HEK293 (cell line): ENCODE measurements at regions not wholly inside any gene's neighbourhood (a gene's known extent, or its start where the extent isn't known, plus 50 kb on each side); places are given as distances from the start of the nearest gene placed in this dataset.

Experiments used
- EGR2 ChIP-seq: fragments of 450-650 bp; formaldehyde crosslinking; IDR thresholded peaks from 2 replicates; pipeline ENCODE4 v1.5.1; 2016; ENCODE audit warnings: low read depth, missing biosample characterization, missing genetic modification characterization
- HOXC10 ChIP-seq: sonication (generic); formaldehyde crosslinking; IDR thresholded peaks from 2 replicates; pipeline ENCODE4 v1.8.1; 2023; ENCODE audit warnings: mild to moderate bottlenecking, missing genetic modification reagents
- HOXD13 ChIP-seq: sonication (generic); formaldehyde crosslinking; IDR thresholded peaks from 2 replicates; pipeline ENCODE4 v1.8.0; 2022; ENCODE audit warnings: missing genetic modification reagents, borderline replicate concordance
- KLF1 ChIP-seq: fragments of 450-650 bp; formaldehyde crosslinking; IDR thresholded peaks from 2 replicates; pipeline ENCODE4 v1.5.1; 2016; ENCODE audit warnings: missing biosample characterization, missing genetic modification characterization
- KLF16 ChIP-seq: fragments of 450-650 bp; formaldehyde crosslinking; IDR thresholded peaks from 2 replicates; pipeline ENCODE4 v1.5.1; 2017; ENCODE audit warnings: missing biosample characterization, missing genetic modification characterization
- MEIS1 ChIP-seq: sonication (generic); formaldehyde crosslinking; IDR thresholded peaks from 2 replicates; pipeline ENCODE4 v1.8.1; 2022; ENCODE audit warnings: missing genetic modification reagents, mild to moderate bottlenecking, borderline replicate concordance
- OVOL3 ChIP-seq: fragments of 450-650 bp; formaldehyde crosslinking; IDR thresholded peaks from 2 replicates; pipeline ENCODE4 v1.5.1; 2016; ENCODE audit warnings: missing biosample characterization, missing genetic modification characterization
- ZBTB17 ChIP-seq: fragments of 450-650 bp; formaldehyde crosslinking; IDR thresholded peaks from 2 replicates; pipeline ENCODE4 v1.5.1; 2016; ENCODE audit warnings: missing biosample characterization, missing genetic modification characterization
- ZEB2 ChIP-seq: fragments of 450-650 bp; formaldehyde crosslinking; IDR thresholded peaks from 2 replicates; pipeline ENCODE4 v1.5.1; 2016; ENCODE audit warnings: missing biosample characterization, missing genetic modification characterization
- ZFP3 ChIP-seq: fragments of 450-650 bp; formaldehyde crosslinking; IDR thresholded peaks from 2 replicates; pipeline ENCODE4 v1.5.1; 2016; ENCODE audit warnings: low read depth, missing biosample characterization, missing genetic modification characterization
- ZFP37 ChIP-seq: fragments of 450-650 bp; formaldehyde crosslinking; IDR thresholded peaks from 2 replicates; pipeline ENCODE4 v1.5.1; 2016; ENCODE audit warnings: missing biosample characterization, missing genetic modification characterization
- ZNF146 ChIP-seq: fragments of 450-650 bp; formaldehyde crosslinking; IDR thresholded peaks from 2 replicates; pipeline ENCODE4 v1.5.1; 2016; ENCODE audit warnings: missing biosample characterization, missing genetic modification characterization
- ZNF155 ChIP-seq: fragments of 450-650 bp; formaldehyde crosslinking; IDR thresholded peaks from 2 replicates; pipeline ENCODE4 v1.5.1; 2016; ENCODE audit warnings: missing biosample characterization, missing genetic modification characterization
- ZNF214 ChIP-seq: fragments of 450-650 bp; formaldehyde crosslinking; IDR thresholded peaks from 2 replicates; pipeline ENCODE4 v1.5.1; 2017; ENCODE audit warnings: missing biosample characterization, mild to moderate bottlenecking, missing genetic modification characterization, borderline replicate concordance
- ZNF302 ChIP-seq: fragments of 450-650 bp; formaldehyde crosslinking; IDR thresholded peaks from 2 replicates; pipeline ENCODE4 v1.5.1; 2016; ENCODE audit warnings: missing biosample characterization, missing genetic modification characterization, low read depth
- ZNF426 ChIP-seq: fragments of 450-650 bp; formaldehyde crosslinking; IDR thresholded peaks from 2 replicates; pipeline ENCODE4 v1.5.1; 2017; ENCODE audit warnings: missing biosample characterization, missing genetic modification characterization, mild to moderate bottlenecking, inconsistent platforms, moderate library complexity
- ZNF555 ChIP-seq: fragments of 450-650 bp; formaldehyde crosslinking; conservative IDR thresholded peaks from 2 replicates; pipeline ENCODE4 v1.5.1; 2017; ENCODE audit warnings: missing biosample characterization, mild to moderate bottlenecking, missing genetic modification characterization, inconsistent platforms
- ZNF610 ChIP-seq: fragments of 450-650 bp; formaldehyde crosslinking; IDR thresholded peaks from 2 replicates; pipeline ENCODE4 v1.5.1; 2016; ENCODE audit warnings: missing biosample characterization, missing genetic modification characterization, borderline replicate concordance
- ZNF621 ChIP-seq: fragments of 450-650 bp; formaldehyde crosslinking; IDR thresholded peaks from 2 replicates; pipeline ENCODE4 v1.5.1; 2017; ENCODE audit warnings: missing biosample characterization, missing genetic modification characterization
- ZNF623 ChIP-seq: fragments of 450-650 bp; formaldehyde crosslinking; IDR thresholded peaks from 2 replicates; pipeline ENCODE4 v1.5.1; 2016; ENCODE audit warnings: missing biosample characterization, missing genetic modification characterization
- ZNF654 ChIP-seq: fragments of 450-650 bp; formaldehyde crosslinking; IDR thresholded peaks from 2 replicates; pipeline ENCODE4 v1.5.1; 2016; ENCODE audit warnings: low read depth, missing biosample characterization, missing genetic modification characterization
- ZNF658 ChIP-seq: fragments of 450-650 bp; formaldehyde crosslinking; IDR thresholded peaks from 2 replicates; pipeline ENCODE4; 2016; ENCODE audit warnings: missing biosample characterization, missing genetic modification characterization
- ZSCAN16 ChIP-seq: fragments of 450-650 bp; formaldehyde crosslinking; IDR thresholded peaks from 2 replicates; pipeline ENCODE4 v1.5.1; 2016; ENCODE audit warnings: missing biosample characterization, missing genetic modification characterization
- ZSCAN23 ChIP-seq: fragments of 450-650 bp; formaldehyde crosslinking; IDR thresholded peaks from 2 replicates; pipeline ENCODE4 v1.5.1; 2016; ENCODE audit warnings: missing biosample characterization, missing genetic modification characterization
- TF ChIP-seq, protein P1 (sequence below): fragments of 450-650 bp; formaldehyde crosslinking; IDR thresholded peaks from 2 replicates; pipeline ENCODE4 v1.5.1; 2016; ENCODE audit warnings: missing biosample characterization, missing genetic modification characterization
- TF ChIP-seq, protein P2 (sequence below): fragments of 450-650 bp; formaldehyde crosslinking; optimal IDR thresholded peaks from 2 replicates; pipeline ENCODE3; 2016; ENCODE audit warnings: missing biosample characterization, mild to moderate bottlenecking, missing genetic modification characterization
- TF ChIP-seq, protein P3 (sequence below): fragments of 450-650 bp; formaldehyde crosslinking; IDR thresholded peaks from 2 replicates; pipeline ENCODE4 v1.5.1; 2016; ENCODE audit warnings: missing biosample characterization, missing genetic modification characterization
- TF ChIP-seq, protein P4 (sequence below): fragments of 450-650 bp; formaldehyde crosslinking; IDR thresholded peaks from 2 replicates; pipeline ENCODE4 v1.5.1; 2016; ENCODE audit warnings: missing biosample characterization, missing genetic modification characterization, borderline replicate concordance
- TF ChIP-seq, protein P5 (sequence below): fragments of 450-650 bp; formaldehyde crosslinking; IDR thresholded peaks from 2 replicates; pipeline ENCODE4 v1.5.1; 2016; ENCODE audit warnings: missing biosample characterization, missing genetic modification characterization
- TF ChIP-seq, protein P6 (sequence below): fragments of 450-650 bp; formaldehyde crosslinking; conservative IDR thresholded peaks from 2 replicates; pipeline ENCODE4 v1.5.1; 2016; ENCODE audit warnings: low read depth, missing biosample characterization, missing genetic modification characterization

DNA sequence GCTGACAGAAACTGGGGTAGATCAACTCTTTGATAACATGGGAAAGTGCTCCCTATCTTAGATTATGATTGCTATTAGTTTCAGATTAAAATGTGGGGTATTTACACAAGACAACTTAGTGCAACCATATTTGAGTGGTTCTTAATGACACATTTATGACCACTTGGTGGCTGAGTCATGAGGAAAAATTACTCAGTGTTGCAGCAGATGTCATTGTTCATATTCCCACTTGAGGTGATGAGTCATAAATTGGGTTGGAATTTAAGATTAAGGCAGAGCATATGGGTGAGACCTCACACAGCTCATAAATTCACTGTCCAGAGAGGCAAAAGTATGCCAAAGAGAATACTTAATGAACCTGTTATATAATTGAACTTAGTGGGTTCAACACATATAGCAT is 408.3 kb downstream of the DMRT2 start (continued):
- no peak for TF ChIP-seq EGR2
- TF ChIP-seq ZNF426 (tag by site-specific recombination) = no peak
- peak; percentile 40; the same call in 1 of the 2 replicates for TF ChIP-seq ZNF623 (tag by site-specific recombination)
- no peak for TF ChIP-seq ZNF555 (tag by site-specific recombination)
- TF ChIP-seq ZNF214 (tag by site-specific recombination) = no peak
- peak; percentile 13; the same call in 1 of the 2 replicates for TF ChIP-seq ZNF654 (tag by site-specific recombination)
- TF ChIP-seq KLF16 (tag by site-specific recombination) = peak; percentile 76
- TF ChIP-seq, protein P1, sequence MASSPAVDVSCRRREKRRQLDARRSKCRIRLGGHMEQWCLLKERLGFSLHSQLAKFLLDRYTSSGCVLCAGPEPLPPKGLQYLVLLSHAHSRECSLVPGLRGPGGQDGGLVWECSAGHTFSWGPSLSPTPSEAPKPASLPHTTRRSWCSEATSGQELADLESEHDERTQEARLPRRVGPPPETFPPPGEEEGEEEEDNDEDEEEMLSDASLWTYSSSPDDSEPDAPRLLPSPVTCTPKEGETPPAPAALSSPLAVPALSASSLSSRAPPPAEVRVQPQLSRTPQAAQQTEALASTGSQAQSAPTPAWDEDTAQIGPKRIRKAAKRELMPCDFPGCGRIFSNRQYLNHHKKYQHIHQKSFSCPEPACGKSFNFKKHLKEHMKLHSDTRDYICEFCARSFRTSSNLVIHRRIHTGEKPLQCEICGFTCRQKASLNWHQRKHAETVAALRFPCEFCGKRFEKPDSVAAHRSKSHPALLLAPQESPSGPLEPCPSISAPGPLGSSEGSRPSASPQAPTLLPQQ = peak; percentile 91
- no peak for TF ChIP-seq ZNF621 (tag by site-specific recombination)
- TF ChIP-seq, protein P2, sequence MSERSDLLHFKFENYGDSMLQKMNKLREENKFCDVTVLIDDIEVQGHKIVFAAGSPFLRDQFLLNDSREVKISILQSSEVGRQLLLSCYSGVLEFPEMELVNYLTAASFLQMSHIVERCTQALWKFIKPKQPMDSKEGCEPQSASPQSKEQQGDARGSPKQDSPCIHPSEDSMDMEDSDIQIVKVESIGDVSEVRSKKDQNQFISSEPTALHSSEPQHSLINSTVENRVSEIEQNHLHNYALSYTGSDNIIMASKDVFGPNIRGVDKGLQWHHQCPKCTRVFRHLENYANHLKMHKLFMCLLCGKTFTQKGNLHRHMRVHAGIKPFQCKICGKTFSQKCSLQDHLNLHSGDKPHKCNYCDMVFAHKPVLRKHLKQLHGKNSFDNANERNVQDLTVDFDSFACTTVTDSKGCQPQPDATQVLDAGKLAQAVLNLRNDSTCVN = no peak
- TF ChIP-seq, protein P3, sequence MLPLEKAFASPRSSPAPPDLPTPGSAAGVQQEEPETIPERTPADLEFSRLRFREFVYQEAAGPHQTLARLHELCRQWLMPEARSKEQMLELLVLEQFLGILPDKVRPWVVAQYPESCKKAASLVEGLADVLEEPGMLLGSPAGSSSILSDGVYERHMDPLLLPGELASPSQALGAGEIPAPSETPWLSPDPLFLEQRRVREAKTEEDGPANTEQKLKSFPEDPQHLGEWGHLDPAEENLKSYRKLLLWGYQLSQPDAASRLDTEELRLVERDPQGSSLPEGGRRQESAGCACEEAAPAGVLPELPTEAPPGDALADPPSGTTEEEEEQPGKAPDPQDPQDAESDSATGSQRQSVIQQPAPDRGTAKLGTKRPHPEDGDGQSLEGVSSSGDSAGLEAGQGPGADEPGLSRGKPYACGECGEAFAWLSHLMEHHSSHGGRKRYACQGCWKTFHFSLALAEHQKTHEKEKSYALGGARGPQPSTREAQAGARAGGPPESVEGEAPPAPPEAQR (tag by site-specific recombination) = 0 out of 2 replicates have a peak, but pooled peaks have one; percentile 62
- TF ChIP-seq, protein P4, sequence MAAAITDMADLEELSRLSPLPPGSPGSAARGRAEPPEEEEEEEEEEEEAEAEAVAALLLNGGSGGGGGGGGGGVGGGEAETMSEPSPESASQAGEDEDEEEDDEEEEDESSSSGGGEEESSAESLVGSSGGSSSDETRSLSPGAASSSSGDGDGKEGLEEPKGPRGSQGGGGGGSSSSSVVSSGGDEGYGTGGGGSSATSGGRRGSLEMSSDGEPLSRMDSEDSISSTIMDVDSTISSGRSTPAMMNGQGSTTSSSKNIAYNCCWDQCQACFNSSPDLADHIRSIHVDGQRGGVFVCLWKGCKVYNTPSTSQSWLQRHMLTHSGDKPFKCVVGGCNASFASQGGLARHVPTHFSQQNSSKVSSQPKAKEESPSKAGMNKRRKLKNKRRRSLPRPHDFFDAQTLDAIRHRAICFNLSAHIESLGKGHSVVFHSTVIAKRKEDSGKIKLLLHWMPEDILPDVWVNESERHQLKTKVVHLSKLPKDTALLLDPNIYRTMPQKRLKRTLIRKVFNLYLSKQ (tag by site-specific recombination) = no peak
- no peak for TF ChIP-seq ZNF302 (tag by site-specific recombination)
- no peak for TF ChIP-seq ZFP3 (tag by site-specific recombination)
- peak; percentile 47; the same call in 1 of the 2 replicates for TF ChIP-seq KLF1
- no peak for TF ChIP-seq HOXC10 (CRISPR knock-in tag)
- no peak for TF ChIP-seq ZSCAN16 (tag by site-specific recombination)
- TF ChIP-seq, protein P5, sequence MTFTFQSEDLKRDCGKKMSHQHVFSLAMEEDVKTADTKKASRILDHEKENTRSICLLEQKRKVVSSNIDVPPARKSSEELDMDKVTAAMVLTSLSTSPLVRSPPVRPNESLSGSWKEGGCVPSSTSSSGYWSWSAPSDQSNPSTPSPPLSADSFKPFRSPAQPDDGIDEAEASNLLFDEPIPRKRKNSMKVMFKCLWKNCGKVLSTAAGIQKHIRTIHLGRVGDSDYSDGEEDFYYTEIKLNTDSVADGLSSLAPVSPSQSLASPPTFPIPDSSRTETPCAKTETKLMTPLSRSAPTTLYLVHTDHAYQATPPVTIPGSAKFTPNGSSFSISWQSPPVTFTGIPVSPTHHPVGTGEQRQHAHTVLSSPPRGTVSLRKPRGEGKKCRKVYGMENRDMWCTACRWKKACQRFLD (tag by site-specific recombination) = no peak
- peak; percentile 99 for TF ChIP-seq ZEB2 (tag by site-specific recombination)
- TF ChIP-seq ZNF155 = no peak
- TF ChIP-seq ZNF146 (tag by site-specific recombination) = peak; percentile 60; the same call in 1 of the 2 replicates
- TF ChIP-seq ZSCAN23 = peak; percentile 96
- peak; percentile 88 for TF ChIP-seq OVOL3 (tag by site-specific recombination)
- no peak for TF ChIP-seq MEIS1 (CRISPR knock-in tag)
- peak; percentile 47; the same call in 1 of the 2 replicates for TF ChIP-seq ZFP37 (tag by site-specific recombination)
- TF ChIP-seq ZNF610 (tag by site-specific recombination) = 0 out of 2 replicates have a peak, but pooled peaks have one; percentile 31
- TF ChIP-seq ZBTB17 (tag by site-specific recombination) = peak; percentile 73
- TF ChIP-seq, protein P6, sequence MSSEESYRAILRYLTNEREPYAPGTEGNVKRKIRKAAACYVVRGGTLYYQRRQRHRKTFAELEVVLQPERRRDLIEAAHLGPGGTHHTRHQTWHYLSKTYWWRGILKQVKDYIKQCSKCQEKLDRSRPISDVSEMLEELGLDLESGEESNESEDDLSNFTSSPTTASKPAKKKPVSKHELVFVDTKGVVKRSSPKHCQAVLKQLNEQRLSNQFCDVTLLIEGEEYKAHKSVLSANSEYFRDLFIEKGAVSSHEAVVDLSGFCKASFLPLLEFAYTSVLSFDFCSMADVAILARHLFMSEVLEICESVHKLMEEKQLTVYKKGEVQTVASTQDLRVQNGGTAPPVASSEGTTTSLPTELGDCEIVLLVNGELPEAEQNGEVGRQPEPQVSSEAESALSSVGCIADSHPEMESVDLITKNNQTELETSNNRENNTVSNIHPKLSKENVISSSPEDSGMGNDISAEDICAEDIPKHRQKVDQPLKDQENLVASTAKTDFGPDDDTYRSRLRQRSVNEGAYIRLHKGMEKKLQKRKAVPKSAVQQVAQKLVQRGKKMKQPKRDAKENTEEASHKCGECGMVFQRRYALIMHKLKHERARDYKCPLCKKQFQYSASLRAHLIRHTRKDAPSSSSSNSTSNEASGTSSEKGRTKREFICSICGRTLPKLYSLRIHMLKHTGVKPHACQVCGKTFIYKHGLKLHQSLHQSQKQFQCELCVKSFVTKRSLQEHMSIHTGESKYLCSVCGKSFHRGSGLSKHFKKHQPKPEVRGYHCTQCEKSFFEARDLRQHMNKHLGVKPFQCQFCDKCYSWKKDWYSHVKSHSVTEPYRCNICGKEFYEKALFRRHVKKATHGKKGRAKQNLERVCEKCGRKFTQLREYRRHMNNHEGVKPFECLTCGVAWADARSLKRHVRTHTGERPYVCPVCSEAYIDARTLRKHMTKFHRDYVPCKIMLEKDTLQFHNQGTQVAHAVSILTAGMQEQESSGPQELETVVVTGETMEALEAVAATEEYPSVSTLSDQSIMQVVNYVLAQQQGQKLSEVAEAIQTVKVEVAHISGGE (tag by site-specific recombination) = no peak
- no peak for TF ChIP-seq ZNF658 (tag by site-specific recombination)
- TF ChIP-seq HOXD13 (CRISPR knock-in tag) = peak; percentile 83; the same call in 1 of the 2 replicates
